RWPE1 (cell line): ENCODE measurements at regions not wholly inside any gene's neighbourhood (a gene's known extent, or its start where the extent isn't known, plus 50 kb on each side); places are given as distances from the start of the nearest gene placed in this dataset.

Source experiments
- CTCF ChIA-PET: fragments of 350-600 bp; sonication (Branson Sonifier 250); formaldehyde crosslinking; extraction: SDS; loops from one replicate; lab custom pipeline; 2021; lab: Yijun Ruan, JAX
- POLR2A ChIA-PET: fragments of 400-600 bp; formaldehyde crosslinking; extraction: SDS; loops from one replicate; lab custom pipeline; 2020; ENCODE audit warnings: antibody characterized with exemption; ENCODE audit not compliant: low non-redundant PET; lab: Yijun Ruan, JAX
- DNase-seq: peaks from one replicate; pipeline ENCODE4 v3.0.0; 2012; ENCODE audit warnings: low spot score
- H3K27ac ChIP-seq: fragments of 450-650 bp; 2 replicates; pipeline ENCODE4 v1.5.1; 2017
- TF ChIP-seq, protein P1 (sequence below): fragments of 450-650 bp; conservative IDR thresholded peaks from 2 replicates; pipeline ENCODE4 v1.5.1; 2017; ENCODE audit warnings: low read depth, mild to moderate bottlenecking

DNA sequence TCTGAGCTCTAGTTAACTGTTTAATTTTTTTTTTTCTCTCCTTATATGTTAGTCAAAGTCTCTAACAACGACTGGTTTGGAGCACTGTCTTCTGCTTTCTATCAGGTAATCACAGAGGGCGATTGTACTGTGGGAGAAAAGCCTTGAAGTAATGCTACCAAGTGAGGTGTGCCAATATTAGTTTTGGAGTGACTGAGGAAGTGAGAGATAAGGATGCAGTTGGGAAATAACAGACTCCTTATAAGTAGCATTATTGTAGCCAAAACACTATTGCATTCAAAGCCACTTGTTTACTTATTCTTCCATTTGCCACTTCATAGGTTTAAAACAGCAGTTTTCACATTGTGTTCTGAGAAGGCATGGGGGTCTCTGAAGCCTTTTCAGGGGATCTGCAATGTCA, 79.1 kb upstream of the SLC6A14 start:
- ChIA-PET CTCF (no interaction called here), POLR2A (no interaction called here)
- DNase-seq, result no peak
- TF ChIP-seq, protein P1, sequence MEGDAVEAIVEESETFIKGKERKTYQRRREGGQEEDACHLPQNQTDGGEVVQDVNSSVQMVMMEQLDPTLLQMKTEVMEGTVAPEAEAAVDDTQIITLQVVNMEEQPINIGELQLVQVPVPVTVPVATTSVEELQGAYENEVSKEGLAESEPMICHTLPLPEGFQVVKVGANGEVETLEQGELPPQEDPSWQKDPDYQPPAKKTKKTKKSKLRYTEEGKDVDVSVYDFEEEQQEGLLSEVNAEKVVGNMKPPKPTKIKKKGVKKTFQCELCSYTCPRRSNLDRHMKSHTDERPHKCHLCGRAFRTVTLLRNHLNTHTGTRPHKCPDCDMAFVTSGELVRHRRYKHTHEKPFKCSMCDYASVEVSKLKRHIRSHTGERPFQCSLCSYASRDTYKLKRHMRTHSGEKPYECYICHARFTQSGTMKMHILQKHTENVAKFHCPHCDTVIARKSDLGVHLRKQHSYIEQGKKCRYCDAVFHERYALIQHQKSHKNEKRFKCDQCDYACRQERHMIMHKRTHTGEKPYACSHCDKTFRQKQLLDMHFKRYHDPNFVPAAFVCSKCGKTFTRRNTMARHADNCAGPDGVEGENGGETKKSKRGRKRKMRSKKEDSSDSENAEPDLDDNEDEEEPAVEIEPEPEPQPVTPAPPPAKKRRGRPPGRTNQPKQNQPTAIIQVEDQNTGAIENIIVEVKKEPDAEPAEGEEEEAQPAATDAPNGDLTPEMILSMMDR, result no peak
- H3K27ac ChIP-seq, result no peak overlapping the region

DNA sequence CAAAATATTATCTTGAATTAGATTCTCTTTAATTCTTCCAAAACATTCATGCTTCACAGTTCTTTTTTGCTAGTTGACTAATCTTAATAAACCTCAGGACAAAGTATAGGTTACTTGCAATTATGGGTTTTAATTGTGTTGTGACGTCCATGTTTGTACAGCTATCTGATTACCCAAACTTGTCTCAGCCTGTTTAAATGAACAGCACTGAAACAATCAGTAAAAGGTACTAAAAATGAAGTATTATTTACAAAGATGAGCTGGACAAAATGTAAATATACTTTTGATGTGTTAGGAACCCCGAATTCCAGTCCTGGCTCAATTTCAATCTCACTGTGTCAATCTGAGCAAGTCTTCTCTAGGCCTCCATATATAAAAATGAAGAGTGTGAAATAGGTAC, 57.4 kb upstream of the SLC6A14 start:
- TF ChIP-seq, protein P1, result no peak
- no peak overlapping the region for H3K27ac ChIP-seq
- no peak for DNase-seq
- POLR2A ChIA-PET, result no interaction called here
- CTCF ChIA-PET, result no interaction called here

DNA sequence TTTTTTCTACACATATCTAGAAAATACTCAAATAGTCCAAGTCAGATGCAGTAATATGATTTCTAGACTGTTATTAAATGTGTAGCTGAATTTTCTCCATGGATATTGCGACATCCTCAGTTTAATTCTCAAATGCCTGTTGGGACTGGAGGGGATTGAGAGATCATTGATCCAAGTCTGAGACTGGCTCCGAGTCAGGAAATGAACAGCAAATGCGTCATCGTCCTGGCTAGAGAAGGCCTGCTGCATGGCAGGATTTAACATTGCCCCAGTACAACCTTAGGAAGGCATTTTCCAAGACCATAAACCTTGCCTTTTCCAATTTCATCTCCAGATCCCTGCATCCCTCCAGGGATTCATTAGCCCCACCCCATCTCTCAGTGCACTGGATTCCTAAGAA, 56.6 kb upstream of the SLC6A14 start:
- TF ChIP-seq, protein P1, result no peak
- H3K27ac ChIP-seq, result peak overlapping the region; percentile 51; the same call in 1 of the 2 replicates
- CTCF ChIA-PET, result no interaction called here
- peak; percentile 52 for DNase-seq
- POLR2A ChIA-PET, result no interaction called here

DNA sequence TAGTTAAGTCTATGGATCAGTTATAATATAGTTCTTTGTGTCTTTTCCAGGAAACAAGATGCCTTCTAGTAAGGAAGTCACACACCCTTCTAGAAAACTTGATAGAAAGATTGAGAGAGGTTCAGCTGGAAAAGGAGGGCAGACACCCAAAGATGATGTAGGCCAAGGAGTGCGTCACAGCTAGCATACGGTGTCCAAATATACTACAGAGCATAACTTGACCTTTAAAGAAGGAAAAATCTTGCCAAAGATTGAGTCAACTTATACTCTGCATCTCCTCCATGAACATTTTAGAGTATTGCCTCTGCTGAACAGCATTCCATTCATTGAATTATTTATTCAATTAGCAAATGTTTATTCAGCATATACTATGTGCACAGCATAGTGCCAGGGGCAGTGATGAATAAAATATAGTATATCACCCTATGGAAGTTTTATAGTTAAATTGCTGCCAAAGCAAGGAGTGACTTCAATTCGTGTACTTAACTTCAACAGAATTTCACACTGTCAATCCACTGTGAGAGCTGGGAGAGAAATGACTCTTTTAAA, 51.9 kb upstream of the SLC6A14 start:
- TF ChIP-seq, protein P1, result no peak
- DNase-seq, result no peak
- H3K27ac ChIP-seq, result no peak overlapping the region
- CTCF ChIA-PET, result no interaction called here
- POLR2A ChIA-PET, result no interaction called here
